ENCODE measurements at regions not wholly inside any gene's neighbourhood (a gene's known extent, or its start where the extent isn't known, plus 50 kb on each side); places are given as distances from the start of the nearest gene placed in this dataset.

- TF ChIP-seq CTCF (IDR thresholded peaks at IDR 0.05; ENCODE audit: low read depth, low read length): no peak
- no peak for DNase-seq (ENCODE audit: low read depth in 2 of 2)
- no peak overlapping the region for H3K4me3 ChIP-seq (replicated peaks in 1 of 2; ENCODE audit: low read depth in 2 of 2, low read length in 2 of 2)
Measured at GRCh38 chr6:71499667-71500066, 211.1 kb downstream of the OGFRL1 start.

GRCh38 chr6:71502168-71502567 lies 213.6 kb downstream of the OGFRL1 start:
- no peak for TF ChIP-seq CTCF (IDR thresholded peaks at IDR 0.05; ENCODE audit: low read depth, low read length)
- no peak for DNase-seq (ENCODE audit: low read depth in 2 of 2)
- no peak overlapping the region for H3K4me3 ChIP-seq (replicated peaks in 1 of 2; ENCODE audit: low read depth in 2 of 2, low read length in 2 of 2)

- no peak overlapping the region for H3K4me3 ChIP-seq (replicated peaks in 1 of 2; ENCODE audit: low read depth in 2 of 2, low read length in 2 of 2)
- TF ChIP-seq CTCF (IDR thresholded peaks at IDR 0.05; ENCODE audit: low read depth, low read length): no peak
- DNase-seq (ENCODE audit: low read depth in 2 of 2): peak in 1 of 2 donors; percentile 24
Measured at GRCh38 chr6:71502956-71503355, 214.3 kb downstream of the OGFRL1 start.

- H3K4me3 ChIP-seq (replicated peaks in 1 of 2; ENCODE audit: low read depth in 2 of 2, low read length in 2 of 2): no peak overlapping the region
- no peak for DNase-seq (ENCODE audit: low read depth in 2 of 2)
- TF ChIP-seq CTCF (IDR thresholded peaks at IDR 0.05; ENCODE audit: low read depth, low read length): no peak
Measured at GRCh38 chr6:71507183-71507582, 218.6 kb downstream of the OGFRL1 start.

- TF ChIP-seq CTCF (IDR thresholded peaks at IDR 0.05; ENCODE audit: low read depth, low read length): no peak
Measured at GRCh38 chr6:71509191-71510005, 220.8 kb downstream of the OGFRL1 start.

GRCh38 chr6:71510057-71510713 lies 221.6 kb downstream of the OGFRL1 start:
- peak; percentile 64 for TF ChIP-seq CTCF (IDR thresholded peaks at IDR 0.05; ENCODE audit: low read depth, low read length)
- DNase-seq (ENCODE audit: low read depth in 2 of 2): peak; percentile 84 to 86
- H3K4me3 ChIP-seq (replicated peaks in 1 of 2; ENCODE audit: low read depth in 2 of 2, low read length in 2 of 2): no peak overlapping the region

More at GRCh38 chr6:71509191-71510005, 220.8 kb downstream of the OGFRL1 start:
- no peak overlapping the region for H3K4me3 ChIP-seq (replicated peaks in 1 of 2; ENCODE audit: low read depth in 2 of 2, low read length in 2 of 2)
- DNase-seq (ENCODE audit: low read depth in 2 of 2): peak in 1 of 2 donors; percentile 54
